Activated T-helper 17 cell treated with anti-CD3 and anti-CD28 coated beads, Interleukin-2, amount 50 U/mL, for 72 hours (primary cell): ENCODE measurements at regions not wholly inside any gene's neighbourhood (a gene's known extent, or its start where the extent isn't known, plus 50 kb on each side); places are given as distances from the start of the nearest gene placed in this dataset.

Experiments
- ATAC-seq: fragments of 150-1000 bp; cut with Tn5 transposase; replicated peaks from 2 replicates; pipeline ENCODE4 v1.10.0; 2021; ENCODE audit warnings: mild to moderate bottlenecking, moderate library complexity
- H3K27ac Mint-ChIP-seq: one replicate; pipeline ENCODE4 v1.8.0; 2022; ENCODE audit warnings: mixed read lengths
- H3K27me3 Mint-ChIP-seq: one replicate; pipeline ENCODE4 v1.8.0; 2022; ENCODE audit warnings: mixed read lengths
- H3K36me3 Mint-ChIP-seq: one replicate; pipeline ENCODE4 v1.8.0; 2022; ENCODE audit warnings: low read depth, mild to moderate bottlenecking, mixed read lengths
- H3K4me1 Mint-ChIP-seq: one replicate; pipeline ENCODE4 v1.8.0; 2022; ENCODE audit warnings: mixed read lengths
- H3K4me3 Mint-ChIP-seq: one replicate; pipeline ENCODE4 v1.8.0; 2022; ENCODE audit warnings: mild to moderate bottlenecking, mixed read lengths
- H3K9me3 Mint-ChIP-seq: one replicate; pipeline ENCODE4 v1.8.0; 2022; ENCODE audit warnings: mixed read lengths

GRCh38 chr6:81640891-81641290 is 111.6 kb downstream of the TENT5A start:
- no peak overlapping the region for H3K27ac Mint-ChIP-seq
- H3K36me3 Mint-ChIP-seq, result no peaks in the 10 kb centered on the region
- H3K4me1 Mint-ChIP-seq, result no peaks in the 10 kb centered on the region
- H3K27me3 Mint-ChIP-seq, result no peaks in the 10 kb centered on the region
- peaks cover 9% of the 10 kb centered on the region for H3K9me3 Mint-ChIP-seq
- no peak overlapping the region for H3K4me3 Mint-ChIP-seq
- no peak for ATAC-seq

- no peak overlapping the region for H3K4me3 Mint-ChIP-seq
- no peaks in the 10 kb centered on the region for H3K4me1 Mint-ChIP-seq
- ATAC-seq, result no peak
- H3K9me3 Mint-ChIP-seq, result peaks cover 9% of the 10 kb centered on the region
- no peak overlapping the region for H3K27ac Mint-ChIP-seq
- H3K36me3 Mint-ChIP-seq, result no peaks in the 10 kb centered on the region
- H3K27me3 Mint-ChIP-seq, result no peaks in the 10 kb centered on the region
Measured at GRCh38 chr6:81640126-81640525, 112.4 kb downstream of the TENT5A start.

GRCh38 chr6:81638366-81638765 is 114.1 kb downstream of the TENT5A start:
- H3K4me1 Mint-ChIP-seq, result no peaks in the 10 kb centered on the region
- H3K27me3 Mint-ChIP-seq, result no peaks in the 10 kb centered on the region
- H3K9me3 Mint-ChIP-seq, result peaks cover 9% of the 10 kb centered on the region
- no peak overlapping the region for H3K4me3 Mint-ChIP-seq
- H3K27ac Mint-ChIP-seq, result no peak overlapping the region
- ATAC-seq, result no peak
- H3K36me3 Mint-ChIP-seq, result no peaks in the 10 kb centered on the region

- peaks cover 15% of the 10 kb centered on the region for H3K9me3 Mint-ChIP-seq
- ATAC-seq, result no peak
- H3K4me1 Mint-ChIP-seq, result no peaks in the 10 kb centered on the region
- H3K27ac Mint-ChIP-seq, result no peak overlapping the region
- no peaks in the 10 kb centered on the region for H3K36me3 Mint-ChIP-seq
- no peaks in the 10 kb centered on the region for H3K27me3 Mint-ChIP-seq
- no peak overlapping the region for H3K4me3 Mint-ChIP-seq
Measured at GRCh38 chr6:81636930-81637568, 115.4 kb downstream of the TENT5A start.

- H3K4me3 Mint-ChIP-seq, result no peak overlapping the region
- peaks cover 17% of the 10 kb centered on the region for H3K9me3 Mint-ChIP-seq
- H3K27me3 Mint-ChIP-seq, result no peaks in the 10 kb centered on the region
- H3K27ac Mint-ChIP-seq, result no peak overlapping the region
- no peaks in the 10 kb centered on the region for H3K4me1 Mint-ChIP-seq
- ATAC-seq, result no peak
- no peaks in the 10 kb centered on the region for H3K36me3 Mint-ChIP-seq
Measured at GRCh38 chr6:81634155-81634880, 118.2 kb downstream of the TENT5A start.

GRCh38 chr6:81633391-81633790 is 119.1 kb downstream of the TENT5A start:
- Mint-ChIP-seq H3K27ac (no peak overlapping the region), H3K4me1 (no peaks in the 10 kb centered on the region), H3K27me3 (no peaks in the 10 kb centered on the region), H3K4me3 (no peak overlapping the region), H3K9me3 (peaks cover 17% of the 10 kb centered on the region), H3K36me3 (no peaks in the 10 kb centered on the region)
- no peak for ATAC-seq

GRCh38 chr6:81630719-81631118 is 121.8 kb downstream of the TENT5A start:
- Mint-ChIP-seq H3K4me3 (no peak overlapping the region), H3K27me3 (no peaks in the 10 kb centered on the region), H3K9me3 (peaks cover 17% of the 10 kb centered on the region), H3K27ac (no peak overlapping the region), H3K4me1 (no peaks in the 10 kb centered on the region), H3K36me3 (no peaks in the 10 kb centered on the region)
- no peak for ATAC-seq

- no peaks in the 10 kb centered on the region for H3K36me3 Mint-ChIP-seq
- H3K27ac Mint-ChIP-seq, result no peak overlapping the region
- H3K27me3 Mint-ChIP-seq, result no peaks in the 10 kb centered on the region
- H3K4me1 Mint-ChIP-seq, result no peaks in the 10 kb centered on the region
- H3K9me3 Mint-ChIP-seq, result peaks cover 14% of the 10 kb centered on the region
- ATAC-seq, result no peak
- no peak overlapping the region for H3K4me3 Mint-ChIP-seq
Measured at GRCh38 chr6:81625216-81625615, 127.3 kb downstream of the TENT5A start.

- no peak overlapping the region for H3K27ac Mint-ChIP-seq
Measured at GRCh38 chr6:81624453-81624852, 128.0 kb downstream of the TENT5A start.

GRCh38 chr6:81623106-81623759 is 129.2 kb downstream of the TENT5A start:
- H3K9me3 Mint-ChIP-seq, result peaks cover 15% of the 10 kb centered on the region
- no peak for ATAC-seq
- H3K27ac Mint-ChIP-seq, result no peak overlapping the region
- no peaks in the 10 kb centered on the region for H3K27me3 Mint-ChIP-seq
- no peaks in the 10 kb centered on the region for H3K36me3 Mint-ChIP-seq
- H3K4me1 Mint-ChIP-seq, result no peaks in the 10 kb centered on the region
- H3K4me3 Mint-ChIP-seq, result no peak overlapping the region

More at GRCh38 chr6:81624453-81624852, 128.0 kb downstream of the TENT5A start:
- H3K27me3 Mint-ChIP-seq, result no peaks in the 10 kb centered on the region
- H3K4me3 Mint-ChIP-seq, result no peak overlapping the region
- H3K4me1 Mint-ChIP-seq, result no peaks in the 10 kb centered on the region
- peaks cover 15% of the 10 kb centered on the region for H3K9me3 Mint-ChIP-seq
- ATAC-seq, result no peak
- no peaks in the 10 kb centered on the region for H3K36me3 Mint-ChIP-seq

- Mint-ChIP-seq H3K9me3 (peaks cover 15% of the 10 kb centered on the region), H3K4me3 (no peak overlapping the region), H3K27ac (no peak overlapping the region), H3K4me1 (no peaks in the 10 kb centered on the region), H3K27me3 (no peaks in the 10 kb centered on the region), H3K36me3 (no peaks in the 10 kb centered on the region)
- ATAC-seq, result no peak
Measured at GRCh38 chr6:81621816-81622395, 130.6 kb downstream of the TENT5A start.

GRCh38 chr6:81614292-81614691 is 138.2 kb downstream of the TENT5A start:
- no peaks in the 10 kb centered on the region for H3K4me1 Mint-ChIP-seq
- H3K36me3 Mint-ChIP-seq, result no peaks in the 10 kb centered on the region
- no peaks in the 10 kb centered on the region for H3K27me3 Mint-ChIP-seq
- no peak for ATAC-seq
- H3K9me3 Mint-ChIP-seq, result no peaks in the 10 kb centered on the region
- no peak overlapping the region for H3K4me3 Mint-ChIP-seq
- no peak overlapping the region for H3K27ac Mint-ChIP-seq

GRCh38 chr6:81613606-81614005 is 138.9 kb downstream of the TENT5A start:
- ATAC-seq, result no peak
- no peak overlapping the region for H3K4me3 Mint-ChIP-seq
- H3K4me1 Mint-ChIP-seq, result no peaks in the 10 kb centered on the region
- no peaks in the 10 kb centered on the region for H3K36me3 Mint-ChIP-seq
- H3K9me3 Mint-ChIP-seq, result no peaks in the 10 kb centered on the region
- no peaks in the 10 kb centered on the region for H3K27me3 Mint-ChIP-seq
- no peak overlapping the region for H3K27ac Mint-ChIP-seq

GRCh38 chr6:81612136-81612535 is 140.3 kb downstream of the TENT5A start:
- Mint-ChIP-seq H3K27me3 (no peaks in the 10 kb centered on the region), H3K9me3 (no peaks in the 10 kb centered on the region), H3K4me3 (no peak overlapping the region), H3K36me3 (no peaks in the 10 kb centered on the region), H3K4me1 (no peaks in the 10 kb centered on the region), H3K27ac (no peak overlapping the region)
- no peak for ATAC-seq

- no peak for ATAC-seq
- no peak overlapping the region for H3K27ac Mint-ChIP-seq
- H3K36me3 Mint-ChIP-seq, result no peaks in the 10 kb centered on the region
- no peaks in the 10 kb centered on the region for H3K4me1 Mint-ChIP-seq
- H3K9me3 Mint-ChIP-seq, result no peaks in the 10 kb centered on the region
- no peaks in the 10 kb centered on the region for H3K27me3 Mint-ChIP-seq
- H3K4me3 Mint-ChIP-seq, result no peak overlapping the region
Measured at GRCh38 chr6:81609736-81610135, 142.7 kb downstream of the TENT5A start.
